Natural killer cell treated with Interleukin-12 subunit alpha and Interleukin-12 subunit beta and Interleukin-15 and Interleukin-18, amount 100 ng/mL, for 72 hours (primary cell): ENCODE measurements at regions not wholly inside any gene's neighbourhood (a gene's known extent, or its start where the extent isn't known, plus 50 kb on each side); places are given as distances from the start of the nearest gene placed in this dataset.
"Not testable (repeated sequence)": the region's sequence is repeated elsewhere in the genome, so short reads cannot be mapped to it uniquely, and the experiment has no call there.

ENCODE experiments used
- ATAC-seq, 2 donors: fragments of 150-1000 bp; cut with Tn5 transposase in 1 of 2; sonication (Bioruptor Pico), chemical (Tn5 transposase) in 1 of 2; 2 replicates each; pipeline ENCODE4 v1.10.0; 2021
- DNase-seq: peaks from one replicate; pipeline ENCODE4 v3.0.0; 2022; ENCODE audit warnings: low spot score
- H3K27ac Mint-ChIP-seq, 2 donors: 1 replicate in 1 of 2; 2 replicates in 1 of 2; pipeline ENCODE4 v1.8.0; 2022; ENCODE audit warnings: mixed read lengths in 2 of 2, mild to moderate bottlenecking in 1 of 2, moderate library complexity in 1 of 2
- H3K27me3 Mint-ChIP-seq, 2 donors: 1 replicate in 1 of 2; 2 replicates in 1 of 2; pipeline ENCODE4 v1.8.0; 2022; ENCODE audit warnings: mixed read lengths in 2 of 2
- H3K36me3 Mint-ChIP-seq: one replicate; pipeline ENCODE4 v1.8.0; 2022; ENCODE audit warnings: mixed read lengths
- H3K4me1 Mint-ChIP-seq, 2 donors: 1 replicate in 1 of 2; 2 replicates in 1 of 2; pipeline ENCODE4 v1.8.0; 2022; ENCODE audit warnings: low read depth in 2 of 2, mixed read lengths in 2 of 2, mild to moderate bottlenecking in 1 of 2
- H3K4me3 Mint-ChIP-seq: one replicate; pipeline ENCODE4 v1.8.0; 2022; ENCODE audit warnings: mixed read lengths
- H3K9me3 Mint-ChIP-seq: 2 replicates; pipeline ENCODE4 v1.8.0; 2022; ENCODE audit warnings: mixed read lengths

DNA sequence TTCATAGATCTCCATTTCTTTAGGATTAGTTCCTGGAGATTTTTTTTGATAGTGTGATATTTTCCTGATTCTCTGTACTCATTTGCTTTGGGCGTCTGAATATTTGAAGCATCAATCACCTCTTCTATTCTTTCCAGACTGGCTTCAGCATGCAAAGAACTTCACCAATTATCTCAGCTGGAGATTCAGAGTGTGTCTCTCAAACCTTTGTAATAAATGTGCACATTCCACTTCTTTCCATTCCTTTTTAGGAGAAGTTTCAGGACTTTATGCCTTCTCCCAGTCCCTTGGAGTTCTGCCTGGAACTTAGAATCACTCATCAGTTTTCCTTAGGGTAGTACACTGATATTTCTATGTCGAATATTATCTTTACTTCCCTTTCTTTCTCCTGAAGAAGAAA, 334.8 kb downstream of the TEX13C start:
- Mint-ChIP-seq H3K4me1 (no peaks in the 10 kb centered on the region), H3K4me3 (no peak overlapping the region), H3K36me3 (no peaks in the 10 kb centered on the region), H3K27me3 (no peaks in the 10 kb centered on the region), H3K27ac (no peak overlapping the region), H3K9me3 (no peaks in the 10 kb centered on the region)
- ATAC-seq (no peak), DNase-seq (no peak)

DNA sequence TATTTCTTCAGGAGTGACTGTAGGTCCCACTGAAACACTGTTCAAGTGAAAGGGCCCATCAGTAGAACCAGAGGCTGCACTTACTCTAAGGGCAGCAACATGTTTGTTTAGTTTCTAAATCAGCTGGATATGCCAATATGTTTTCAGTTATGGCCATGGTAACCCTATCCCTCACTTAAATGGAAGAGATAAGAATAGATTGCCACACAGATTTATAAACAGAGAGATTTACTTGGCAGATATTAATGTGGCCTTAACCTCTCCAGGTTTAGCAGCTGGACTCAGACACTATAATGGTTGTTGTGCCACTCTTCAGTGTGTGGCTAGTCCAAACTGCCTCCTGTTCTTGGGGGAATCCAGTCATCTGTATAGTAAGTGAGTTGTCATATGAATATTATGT, 354.1 kb downstream of the TEX13C start:
- Mint-ChIP-seq H3K27ac (no peak overlapping the region), H3K9me3 (peaks cover 4% of the 10 kb centered on the region), H3K36me3 (no peaks in the 10 kb centered on the region), H3K4me1 (no peaks in the 10 kb centered on the region), H3K4me3 (no peak overlapping the region), H3K27me3 (no peaks in the 10 kb centered on the region)
- DNase-seq, result no peak
- ATAC-seq, result no peak

GRCh38 chrX:125678258-125678657, 358.6 kb downstream of the TEX13C start:
- no peaks in the 10 kb centered on the region for H3K27me3 Mint-ChIP-seq
- no peak for ATAC-seq
- H3K27ac Mint-ChIP-seq, result no peak overlapping the region
- no peak for DNase-seq
- H3K36me3 Mint-ChIP-seq, result no peaks in the 10 kb centered on the region
- peaks cover 4% of the 10 kb centered on the region for H3K9me3 Mint-ChIP-seq
- H3K4me3 Mint-ChIP-seq, result no peak overlapping the region
- H3K4me1 Mint-ChIP-seq, result no peaks in the 10 kb centered on the region

- H3K36me3 Mint-ChIP-seq, result no peaks in the 10 kb centered on the region
- no peaks in the 10 kb centered on the region for H3K4me1 Mint-ChIP-seq
- H3K27me3 Mint-ChIP-seq, result no peaks in the 10 kb centered on the region
- H3K4me3 Mint-ChIP-seq, result no peak overlapping the region
- no peak overlapping the region for H3K27ac Mint-ChIP-seq
- DNase-seq, result no peak
- peaks cover 4% of the 10 kb centered on the region for H3K9me3 Mint-ChIP-seq
- no peak for ATAC-seq
Measured at GRCh38 chrX:125680366-125680765, 360.7 kb downstream of the TEX13C start.

GRCh38 chrX:125681058-125681457, 361.4 kb downstream of the TEX13C start:
- H3K4me3 Mint-ChIP-seq, result no peak overlapping the region
- no peak for ATAC-seq
- no peaks in the 10 kb centered on the region for H3K27me3 Mint-ChIP-seq

GRCh38 chrX:125681507-125681906, 361.8 kb downstream of the TEX13C start:
- Mint-ChIP-seq H3K27ac (no peak overlapping the region), H3K4me3 (no peak overlapping the region), H3K36me3 (no peaks in the 10 kb centered on the region), H3K4me1 (no peaks in the 10 kb centered on the region), H3K9me3 (peaks cover 4% of the 10 kb centered on the region), H3K27me3 (no peaks in the 10 kb centered on the region)
- ATAC-seq, result no peak
- no peak for DNase-seq

More at GRCh38 chrX:125681058-125681457, 361.4 kb downstream of the TEX13C start:
- Mint-ChIP-seq H3K9me3 (peaks cover 4% of the 10 kb centered on the region), H3K36me3 (no peaks in the 10 kb centered on the region), H3K27ac (no peak overlapping the region), H3K4me1 (no peaks in the 10 kb centered on the region)
- DNase-seq, result no peak

DNA sequence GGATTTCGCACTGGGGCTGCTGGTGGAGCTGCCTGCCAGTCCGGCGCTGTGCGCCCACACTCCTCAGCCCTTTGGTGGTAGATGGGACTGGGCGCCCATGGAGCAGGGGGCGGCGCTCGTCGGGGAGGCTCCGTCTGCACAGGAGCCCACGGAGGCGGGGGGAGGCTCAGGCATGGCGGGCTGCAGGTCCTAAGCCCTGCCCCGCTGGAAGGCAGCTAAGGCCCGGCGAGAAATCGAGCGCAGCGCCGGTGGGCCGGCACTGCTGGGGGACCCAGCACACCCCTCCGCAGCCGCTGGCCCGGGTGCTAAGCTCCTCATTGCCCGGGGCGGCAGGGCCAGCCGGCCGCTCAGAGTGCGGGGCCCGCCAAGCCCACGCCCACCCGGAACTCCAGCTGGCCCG, 370.9 kb downstream of the TEX13C start:
- H3K27ac Mint-ChIP-seq, ATAC-seq, H3K4me1 Mint-ChIP-seq, H3K36me3 Mint-ChIP-seq, DNase-seq, H3K27me3 Mint-ChIP-seq, H3K4me3 Mint-ChIP-seq, H3K9me3 Mint-ChIP-seq: not testable (repeated sequence)

DNA sequence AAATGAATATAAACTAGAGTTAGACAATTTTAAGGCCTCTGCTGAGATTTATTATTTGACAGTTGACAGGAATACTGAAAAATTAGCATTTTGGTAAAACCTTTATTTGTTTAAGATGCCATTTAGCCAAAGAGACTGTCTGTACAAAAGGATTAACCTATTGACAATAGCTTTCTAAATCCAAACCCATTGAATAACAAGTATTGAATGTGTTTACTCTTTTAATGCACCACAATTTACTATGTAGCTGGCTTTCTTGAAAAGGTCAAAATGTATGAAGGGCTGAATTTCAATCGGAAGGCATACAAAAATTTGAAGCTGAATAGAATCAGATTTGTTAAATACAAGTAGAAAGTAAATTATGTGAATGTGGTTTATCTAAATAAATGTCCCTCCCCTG, 374.5 kb downstream of the TEX13C start:
- H3K4me1 Mint-ChIP-seq, result no peaks in the 10 kb centered on the region
- no peak for ATAC-seq

GRCh38 chrX:125709074-125709473, 389.4 kb downstream of the TEX13C start:
- no peak overlapping the region for H3K4me3 Mint-ChIP-seq
- H3K36me3 Mint-ChIP-seq, result no peaks in the 10 kb centered on the region
- ATAC-seq, result no peak
- H3K9me3 Mint-ChIP-seq, result peaks cover 3% of the 10 kb centered on the region
- no peak overlapping the region for H3K27ac Mint-ChIP-seq
- no peaks in the 10 kb centered on the region for H3K4me1 Mint-ChIP-seq
- no peaks in the 10 kb centered on the region for H3K27me3 Mint-ChIP-seq
- DNase-seq, result no peak

More for the DNA sequence above, 374.5 kb downstream of the TEX13C start:
- Mint-ChIP-seq H3K27me3 (no peaks in the 10 kb centered on the region), H3K27ac (no peak overlapping the region), H3K4me3 (no peak overlapping the region), H3K36me3 (no peaks in the 10 kb centered on the region), H3K9me3 (no peaks in the 10 kb centered on the region)
- DNase-seq, result no peak

DNA sequence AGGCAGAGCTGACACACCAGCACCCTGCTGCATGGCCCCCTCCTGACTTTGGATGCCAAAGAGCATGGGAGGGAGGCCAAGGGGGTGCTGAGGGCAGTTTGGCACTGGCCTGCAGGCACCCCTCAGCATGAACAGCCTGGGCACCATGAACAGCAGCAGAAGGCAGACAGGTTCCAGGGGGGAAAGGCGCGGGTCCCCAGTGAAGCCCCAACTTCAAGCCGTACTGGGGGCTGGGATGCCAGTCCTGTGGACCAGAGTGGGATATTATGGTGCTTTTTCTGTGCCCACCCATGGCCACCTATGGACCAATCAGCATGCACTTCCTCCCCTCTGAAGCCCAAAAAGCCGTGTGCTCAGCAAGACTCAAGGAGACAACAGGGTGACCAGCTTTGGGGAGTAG, 389.9 kb downstream of the TEX13C start:
- Mint-ChIP-seq H3K36me3 (no peaks in the 10 kb centered on the region), H3K4me3 (no peak overlapping the region)
- ATAC-seq, result no peak

GRCh38 chrX:125710403-125711062, 390.9 kb downstream of the TEX13C start:
- no peak for ATAC-seq
- H3K4me1 Mint-ChIP-seq, result no peaks in the 10 kb centered on the region

More for the DNA sequence above, 389.9 kb downstream of the TEX13C start:
- Mint-ChIP-seq H3K9me3 (peaks cover 3% of the 10 kb centered on the region), H3K27ac (no peak overlapping the region), H3K27me3 (no peaks in the 10 kb centered on the region), H3K4me1 (no peaks in the 10 kb centered on the region)
- DNase-seq, result no peak

DNA sequence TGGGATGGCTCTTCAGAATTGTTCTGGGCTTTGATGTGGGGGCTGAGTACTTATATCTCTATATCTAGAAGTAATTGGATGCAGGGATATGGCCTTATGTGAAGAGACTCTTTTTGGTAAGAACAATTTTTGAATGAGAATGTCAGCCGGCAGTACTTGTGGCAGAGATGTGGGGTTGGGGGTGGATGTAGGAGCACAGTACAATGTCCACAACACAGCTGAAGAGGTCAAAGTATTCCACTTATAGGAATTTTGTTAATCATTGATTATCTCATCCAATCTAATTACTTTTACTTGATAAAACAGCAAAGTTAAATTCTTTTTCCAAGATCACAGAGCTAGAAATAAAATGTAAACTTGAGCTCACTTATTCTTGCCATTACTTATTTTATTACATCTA, 391.4 kb downstream of the TEX13C start:
- Mint-ChIP-seq H3K4me3 (no peak overlapping the region), H3K9me3 (peaks cover 3% of the 10 kb centered on the region), H3K27ac (no peak overlapping the region), H3K27me3 (no peaks in the 10 kb centered on the region), H3K4me1 (no peaks in the 10 kb centered on the region), H3K36me3 (no peaks in the 10 kb centered on the region)
- no peak for ATAC-seq
- DNase-seq, result no peak

More at GRCh38 chrX:125710403-125711062, 390.9 kb downstream of the TEX13C start:
- Mint-ChIP-seq H3K27ac (no peak overlapping the region), H3K4me3 (no peak overlapping the region), H3K36me3 (no peaks in the 10 kb centered on the region), H3K27me3 (no peaks in the 10 kb centered on the region), H3K9me3 (peaks cover 3% of the 10 kb centered on the region)
- DNase-seq, result no peak

GRCh38 chrX:125713633-125714032, 394.0 kb downstream of the TEX13C start:
- Mint-ChIP-seq H3K9me3 (no peaks in the 10 kb centered on the region), H3K4me3 (no peak overlapping the region), H3K4me1 (no peaks in the 10 kb centered on the region), H3K27ac (no peak overlapping the region), H3K36me3 (no peaks in the 10 kb centered on the region), H3K27me3 (no peaks in the 10 kb centered on the region)
- peak in 1 of 2 donors; percentile 6 for ATAC-seq
- DNase-seq, result no peak

- no peaks in the 10 kb centered on the region for H3K27me3 Mint-ChIP-seq
- no peak overlapping the region for H3K27ac Mint-ChIP-seq
- H3K4me3 Mint-ChIP-seq, result no peak overlapping the region
- H3K4me1 Mint-ChIP-seq, result no peaks in the 10 kb centered on the region
- no peaks in the 10 kb centered on the region for H3K36me3 Mint-ChIP-seq
- DNase-seq, result no peak
- ATAC-seq, result no peak
- peaks cover 3% of the 10 kb centered on the region for H3K9me3 Mint-ChIP-seq
Measured at GRCh38 chrX:125727117-125727516, 407.4 kb downstream of the TEX13C start.
